ENCODE measurements at regions not wholly inside any gene's neighbourhood (a gene's known extent, or its start where the extent isn't known, plus 50 kb on each side); places are given as distances from the start of the nearest gene placed in this dataset.
"Not testable (repeated sequence)": the region's sequence is repeated elsewhere in the genome, so short reads cannot be mapped to it uniquely, and the experiment has no call there.

GRCh38 chr13:86501931-86502330 lies 702.7 kb upstream of the SLITRK6 start:
- TF ChIP-seq, protein P1, sequence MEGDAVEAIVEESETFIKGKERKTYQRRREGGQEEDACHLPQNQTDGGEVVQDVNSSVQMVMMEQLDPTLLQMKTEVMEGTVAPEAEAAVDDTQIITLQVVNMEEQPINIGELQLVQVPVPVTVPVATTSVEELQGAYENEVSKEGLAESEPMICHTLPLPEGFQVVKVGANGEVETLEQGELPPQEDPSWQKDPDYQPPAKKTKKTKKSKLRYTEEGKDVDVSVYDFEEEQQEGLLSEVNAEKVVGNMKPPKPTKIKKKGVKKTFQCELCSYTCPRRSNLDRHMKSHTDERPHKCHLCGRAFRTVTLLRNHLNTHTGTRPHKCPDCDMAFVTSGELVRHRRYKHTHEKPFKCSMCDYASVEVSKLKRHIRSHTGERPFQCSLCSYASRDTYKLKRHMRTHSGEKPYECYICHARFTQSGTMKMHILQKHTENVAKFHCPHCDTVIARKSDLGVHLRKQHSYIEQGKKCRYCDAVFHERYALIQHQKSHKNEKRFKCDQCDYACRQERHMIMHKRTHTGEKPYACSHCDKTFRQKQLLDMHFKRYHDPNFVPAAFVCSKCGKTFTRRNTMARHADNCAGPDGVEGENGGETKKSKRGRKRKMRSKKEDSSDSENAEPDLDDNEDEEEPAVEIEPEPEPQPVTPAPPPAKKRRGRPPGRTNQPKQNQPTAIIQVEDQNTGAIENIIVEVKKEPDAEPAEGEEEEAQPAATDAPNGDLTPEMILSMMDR (IDR thresholded peaks at IDR 0.05), result not testable (repeated sequence)
- not testable (repeated sequence) for TF ChIP-seq EP300, POLR2A, POLR2AphosphoS5 (IDR thresholded peaks at IDR 0.05)

Measured in stomach (tissue), 4 donors.